Keratinocyte (primary cell): ENCODE measurements at regions not wholly inside any gene's neighbourhood (a gene's known extent, or its start where the extent isn't known, plus 50 kb on each side); places are given as distances from the start of the nearest gene placed in this dataset.

Source experiments
- DNase-seq: peaks from one replicate; pipeline ENCODE4 v3.0.0-alpha.2; 2011; ENCODE audit warnings: low read depth, missing footprints, low spot score
- FAIRE-seq: peaks from 2 replicates; lab custom pipeline; 2011; peaks lifted over from hg19 to GRCh38; lab: Jason Lieb, UNC
- H2AFZ ChIP-seq: 2 replicates; pipeline ENCODE4 v1.6.0; 2012; ENCODE audit warnings: low read length, control low read depth, inconsistent platforms; ENCODE audit not compliant: control insufficient read depth
- H3K27ac ChIP-seq: 2 replicates; pipeline ENCODE4 v1.5.1; 2011; ENCODE audit warnings: low read length; ENCODE audit not compliant: control insufficient read depth, insufficient read depth
- H3K27me3 ChIP-seq: 3 replicates; pipeline ENCODE4 v1.6.0; 2011; ENCODE audit warnings: low read length; ENCODE audit not compliant: control insufficient read depth, insufficient read depth; ENCODE audit errors: extremely low read depth
- H3K36me3 ChIP-seq, 2 experiments: 2 replicates in 1 of 2; 3 replicates in 1 of 2; pipeline ENCODE4 v1.5.1; 2011; ENCODE audit warnings: low read length in 2 of 2, mild to moderate bottlenecking in 1 of 2; ENCODE audit not compliant: control insufficient read depth in 2 of 2, insufficient read depth in 2 of 2; ENCODE audit errors: extremely low read depth in 1 of 2
- H3K4me1 ChIP-seq: 3 replicates; pipeline ENCODE4 v1.5.1; 2011; ENCODE audit warnings: low read length; ENCODE audit not compliant: control insufficient read depth, insufficient read depth; ENCODE audit errors: extremely low read depth
- H3K4me2 ChIP-seq: 3 replicates; pipeline ENCODE4 v1.6.0; 2011; ENCODE audit warnings: low read depth, low read length; ENCODE audit not compliant: control insufficient read depth, insufficient read depth; ENCODE audit errors: extremely low read depth
- H3K4me3 ChIP-seq, 3 experiments: fragments of 200-600 bp in 1 of 3; sonication (generic) in 1 of 3; 2 replicates in 2 of 3; 3 replicates in 1 of 3; pipeline ENCODE4 v1.5.1; 2011 to 2016; ENCODE audit warnings: low read length in 3 of 3, mild to moderate bottlenecking in 3 of 3, control low read depth in 2 of 3, inconsistent platforms in 1 of 3, low read depth in 1 of 3, mixed read lengths in 1 of 3, mixed run types in 1 of 3, moderate library complexity in 1 of 3; ENCODE audit not compliant: control insufficient read depth in 2 of 3, insufficient read depth in 2 of 3; ENCODE audit errors: extremely low read depth in 1 of 3
- H3K79me2 ChIP-seq: 2 replicates; pipeline ENCODE4 v1.6.0; 2012; ENCODE audit warnings: low read length; ENCODE audit not compliant: control insufficient read depth, insufficient read depth
- H3K9ac ChIP-seq: 3 replicates; pipeline ENCODE4 v1.6.0; 2011; ENCODE audit warnings: low read length; ENCODE audit not compliant: control insufficient read depth, insufficient read depth; ENCODE audit errors: extremely low read depth
- H3K9me1 ChIP-seq: 3 replicates; pipeline ENCODE4 v1.6.0; 2011; ENCODE audit warnings: low read length; ENCODE audit not compliant: control insufficient read depth, insufficient read depth; ENCODE audit errors: extremely low read depth
- H3K9me3 ChIP-seq: 2 replicates; pipeline ENCODE4 v1.5.1; 2012; ENCODE audit warnings: low read depth, low read length; ENCODE audit not compliant: control insufficient read depth
- H4K20me1 ChIP-seq: 3 replicates; pipeline ENCODE4 v1.6.0; 2011; ENCODE audit warnings: low read length; ENCODE audit not compliant: control insufficient read depth, insufficient read depth; ENCODE audit errors: extremely low read depth
- CTCF ChIP-seq, 3 experiments: IDR thresholded peaks in 1 of 3; conservative IDR thresholded peaks in 1 of 3; optimal IDR thresholded peaks in 1 of 3; 2 replicates in 2 of 3; 3 replicates in 1 of 3; pipeline versions ENCODE3 to v1.5.1; 2011; ENCODE audit warnings: low read length in 3 of 3, mild to moderate bottlenecking in 3 of 3, moderate library complexity in 2 of 3, control low read depth in 1 of 3, inconsistent platforms in 1 of 3; ENCODE audit not compliant: insufficient read depth in 2 of 3; ENCODE audit errors: extremely low read depth in 1 of 3
- EZH2 ChIP-seq: IDR thresholded peaks from one replicate; pipeline ENCODE4 v1.6.1; 2012; ENCODE audit warnings: inconsistent platforms, mild to moderate bottlenecking, low read length, moderate library complexity
- dilution Hi-C: fragments of 300-500 bp; cut with MboI; formaldehyde crosslinking; loops from one replicate; pipeline ENCODE4 v1.7.0; 2020; ENCODE audit warnings: low sequenced_read_pairs; ENCODE audit not compliant: extremely low pct_ligation_motif_present

- Histone ChIP-seq H4K20me1 (no peaks in the 10 kb centered on the region), H3K36me3 (no peaks in the 10 kb centered on the region), H3K9me3 (no peaks in the 10 kb centered on the region), H3K4me3 (no peak overlapping the region), H3K9ac (no peak overlapping the region), H3K79me2 (no peaks in the 10 kb centered on the region), H3K4me1 (peaks cover 19% of the 10 kb centered on the region), H3K27ac (no peak overlapping the region), H2AFZ (no peak overlapping the region), H3K4me2 (no peak overlapping the region), H3K27me3 (no peaks in the 10 kb centered on the region), H3K9me1 (no peaks in the 10 kb centered on the region)
- dilution Hi-C loops: no loop called here
- FAIRE-seq: no peak
- DNase-seq: no peak
- no peak for TF ChIP-seq EZH2
- no peak for TF ChIP-seq CTCF (optimal IDR thresholded peaks at IDR 0.05 in 1 of 3, IDR thresholded peaks at IDR 0.05 in 1 of 3, conservative IDR thresholded peaks at IDR 0.05 in 1 of 3; ENCODE audit: extremely low read depth in 1 of 3, insufficient read depth in 2 of 3, low read length in 3 of 3)
Measured at GRCh38 chr2:173713904-173714555, 251.1 kb downstream of the SP3 start.

- Histone ChIP-seq H3K27ac (peak overlapping the region; percentile 61), H3K79me2 (no peaks in the 10 kb centered on the region), H4K20me1 (no peaks in the 10 kb centered on the region), H3K36me3 (no peaks in the 10 kb centered on the region), H3K9ac (no peak overlapping the region), H3K4me1 (peaks cover 19% of the 10 kb centered on the region), H3K27me3 (no peaks in the 10 kb centered on the region), H3K9me3 (no peaks in the 10 kb centered on the region), H3K4me2 (peak overlapping the region; percentile 31), H2AFZ (peak overlapping the region; percentile 51), H3K4me3 (no peak overlapping the region), H3K9me1 (no peaks in the 10 kb centered on the region)
- DNase-seq (peak; percentile 36), FAIRE-seq (peak; percentile 90)
- dilution Hi-C loops: no loop called here
- TF ChIP-seq CTCF (optimal IDR thresholded peaks at IDR 0.05 in 1 of 3, IDR thresholded peaks at IDR 0.05 in 1 of 3, conservative IDR thresholded peaks at IDR 0.05 in 1 of 3; ENCODE audit: extremely low read depth in 1 of 3, insufficient read depth in 2 of 3, low read length in 3 of 3): no peak
- TF ChIP-seq EZH2: no peak
Measured at GRCh38 chr2:173715441-173715840, 249.7 kb downstream of the SP3 start.
